GM12878 (cell line): ENCODE measurements at regions not wholly inside any gene's neighbourhood (a gene's known extent, or its start where the extent isn't known, plus 50 kb on each side); places are given as distances from the start of the nearest gene placed in this dataset.

Source experiments
- ATAC-seq: fragments of 200-7000 bp; cut with Tn5 transposase; 3 replicates; pipeline ENCODE4 v1.9.1; 2020; ENCODE audit warnings: mild to moderate bottlenecking, moderate library complexity
- BruUV-seq: library from RNA; stranded (reverse); fragments of 400-500 nt; replicated peaks from 2 replicates; lab custom pipeline; 2021; lab: Mats Ljungman, UMichigan
- CTCF ChIA-PET: fragments of 300-600 bp; sonication (Branson Sonifier 250); formaldehyde crosslinking; extraction: SDS; loops from one replicate; lab custom pipeline; 2021; ENCODE audit warnings: inconsistent platforms; lab: Yijun Ruan, JAX
- POLR2A ChIA-PET: fragments of 350-600 bp; formaldehyde crosslinking; extraction: SDS; loops from one replicate; lab custom pipeline; 2021; ENCODE audit warnings: inconsistent platforms; lab: Charles Lee
- RAD21 ChIA-PET: fragments of 300-600 bp; sonication (Branson Sonifier 250); formaldehyde crosslinking; loops from one replicate; lab custom pipeline; 2023; ENCODE audit warnings: antibody characterized with exemption; ENCODE audit not compliant: unreplicated experiment; lab: Charles Lee
- SMC1A ChIA-PET: fragments of 300-600 bp; sonication (Branson Sonifier 250); formaldehyde crosslinking; loops from one replicate; lab custom pipeline; 2023; ENCODE audit not compliant: unreplicated experiment, uncharacterized antibody; lab: Charles Lee
- DNase-seq: peaks from one replicate; pipeline ENCODE4 v3.0.0-alpha.2; 2011; ENCODE audit warnings: low read depth, low spot score
- FAIRE-seq: peaks from 3 replicates; lab custom pipeline; 2011; peaks lifted over from hg19 to GRCh38; lab: Jason Lieb, UNC
- H2AFZ ChIP-seq: 2 replicates; pipeline ENCODE4 v1.6.0; 2011; ENCODE audit warnings: low read depth, low read length, control low read depth; ENCODE audit not compliant: control insufficient read depth
- H3K27ac ChIP-seq: 2 replicates; pipeline ENCODE4 v1.5.1; 2011; ENCODE audit warnings: control low read depth; ENCODE audit not compliant: control insufficient read depth, insufficient read depth
- H3K27me3 ChIP-seq, 2 experiments: replicated peaks in 1 of 2; 2 replicates each; pipeline versions ENCODE4 v1.6.0 to v1.6.1; 2011; ENCODE audit warnings: low read length in 1 of 2; ENCODE audit not compliant: control insufficient read depth in 2 of 2, insufficient read depth in 2 of 2
- H3K36me3 ChIP-seq, 2 experiments: 2 replicates each; pipeline ENCODE4 v1.5.1; 2011; ENCODE audit warnings: low read length in 1 of 2; ENCODE audit not compliant: control insufficient read depth in 2 of 2, insufficient read depth in 2 of 2
- H3K4me1 ChIP-seq: 2 replicates; pipeline ENCODE4 v1.6.1; 2011; ENCODE audit warnings: mild to moderate bottlenecking, low read length, moderate library complexity, mixed read lengths; ENCODE audit not compliant: control insufficient read depth, insufficient read depth
- H3K4me2 ChIP-seq: 2 replicates; pipeline ENCODE4 v1.6.0; 2011; ENCODE audit warnings: control low read depth; ENCODE audit not compliant: control insufficient read depth, insufficient read depth
- H3K4me3 ChIP-seq: fragments of 200-600 bp; sonication (generic); 2 replicates; pipeline ENCODE4 v1.5.1; 2016
- H3K79me2 ChIP-seq: 2 replicates; pipeline ENCODE4 v1.6.0; 2011; ENCODE audit warnings: low read length; ENCODE audit not compliant: control insufficient read depth, insufficient read depth
- H3K9ac ChIP-seq: 2 replicates; pipeline ENCODE4 v1.8.0; 2011; ENCODE audit warnings: low read length, control low read depth, mixed read lengths; ENCODE audit not compliant: control insufficient read depth, insufficient read depth
- H3K9me3 ChIP-seq: replicated peaks from 3 replicates; pipeline ENCODE4 v1.5.1; 2011; ENCODE audit warnings: mild to moderate bottlenecking, low read length; ENCODE audit not compliant: control insufficient read depth, insufficient read depth
- H4K20me1 ChIP-seq: 2 replicates; pipeline ENCODE4 v1.6.0; 2011; ENCODE audit not compliant: control insufficient read depth, insufficient read depth
- ASH2L ChIP-seq: fragments of 300-600, 200-600 bp; sonication (generic); IDR thresholded peaks from 2 replicates; pipeline ENCODE4 v1.6.1; 2017; ENCODE audit warnings: low read depth, mild to moderate bottlenecking, borderline replicate concordance
- BMI1 ChIP-seq: fragments of 450-650 bp; IDR thresholded peaks from 2 replicates; pipeline ENCODE4 v1.6.1; 2016; ENCODE audit warnings: mild to moderate bottlenecking, moderate library complexity, borderline replicate concordance
- BRCA1 ChIP-seq: IDR thresholded peaks from 2 replicates; pipeline ENCODE4 v1.6.1; 2011; ENCODE audit warnings: low read depth, low read length, improper control_type of control experiment
- CREB1 ChIP-seq: IDR thresholded peaks from 2 replicates; pipeline ENCODE4 v1.6.1; 2012; ENCODE audit warnings: low read depth, mild to moderate bottlenecking, inconsistent platforms
- HDAC6 ChIP-seq: fragments of 200-600 bp; sonication (generic); IDR thresholded peaks from one replicate; pipeline ENCODE4 v1.8.0; 2017; ENCODE audit warnings: antibody characterized with exemption; ENCODE audit not compliant: unreplicated experiment
- HDGF ChIP-seq: fragments of 450-650 bp; IDR thresholded peaks from 2 replicates; pipeline ENCODE4 v1.6.1; 2016; ENCODE audit warnings: antibody characterized with exemption
- JUND ChIP-seq: IDR thresholded peaks from 2 replicates; pipeline ENCODE4 v1.6.1; 2012; ENCODE audit warnings: low read depth, mild to moderate bottlenecking, low read length, improper control_type of control experiment, moderate library complexity
- MEF2B ChIP-seq: fragments of 450-650 bp; IDR thresholded peaks from 2 replicates; pipeline ENCODE4 v1.6.1; 2018; ENCODE audit warnings: mild to moderate bottlenecking, moderate library complexity; ENCODE audit not compliant: partially characterized antibody, poor library complexity, severe bottlenecking
- RUNX3 ChIP-seq: IDR thresholded peaks from 2 replicates; pipeline ENCODE4 v1.6.1; 2012; ENCODE audit warnings: low read length, inconsistent platforms
- SMAD5 ChIP-seq: IDR thresholded peaks from 2 replicates; pipeline ENCODE4 v1.6.1; 2016; ENCODE audit warnings: antibody characterized with exemption, low read depth
- SREBF2 ChIP-seq: IDR thresholded peaks from 2 replicates; pipeline ENCODE4 v1.6.1; 2012; ENCODE audit warnings: mild to moderate bottlenecking, low read length
- ZNF384 ChIP-seq: IDR thresholded peaks from 2 replicates; pipeline ENCODE4 v1.6.1; 2012; ENCODE audit warnings: low read depth, mild to moderate bottlenecking, low read length, improper control_type of control experiment, borderline replicate concordance
- WGBS: methylation state at CpG from one replicate; pipeline ENCODE4 v1.1.6; 2016; ENCODE audit warnings: low lambda C conversion rate; ENCODE audit not compliant: insufficient replicate concordance, insufficient coverage; ENCODE audit errors: missing lambda C conversion rate; 5-methylcytosine and 5-hydroxymethylcytosine counted together
- in situ Hi-C: fragments of 300-500 bp; cut with MboI; formaldehyde crosslinking; loops from 9 replicates; pipeline ENCODE4 v1.14.3; 2018; ENCODE audit warnings: mixed read lengths
- intact Hi-C: fragments of 100-400 bp; cut with micrococcal nuclease; formaldehyde crosslinking; loops from one replicate; pipeline ENCODE4 v1.14.2; 2022; ENCODE audit not compliant: unreplicated experiment
- TF ChIP-seq, protein P1 (sequence below): fragments of 450-650 bp; formaldehyde crosslinking; IDR thresholded peaks from 2 replicates; pipeline ENCODE4 v1.5.0; 2022; ENCODE audit warnings: mild to moderate bottlenecking, missing genetic modification characterization
- TF ChIP-seq, protein P2 (sequence below), 3 experiments: IDR thresholded peaks in 2 of 3; conservative IDR thresholded peaks in 1 of 3; 2 replicates each; pipeline ENCODE4 v1.5.1; 2011; ENCODE audit warnings: low read depth in 3 of 3, low read length in 3 of 3, mild to moderate bottlenecking in 3 of 3, control low read depth in 2 of 3, moderate library complexity in 2 of 3, inconsistent platforms in 1 of 3, mixed read lengths in 1 of 3; ENCODE audit not compliant: control insufficient read depth in 2 of 3, insufficient read depth in 1 of 3; ENCODE audit errors: extremely low read depth in 1 of 3
- TF ChIP-seq, protein P3 (sequence below): IDR thresholded peaks from 2 replicates; pipeline ENCODE4 v1.6.1; 2012; ENCODE audit warnings: low read depth, low read length, improper control_type of control experiment
- TF ChIP-seq, protein P4 (sequence below): fragments of 450-650 bp; IDR thresholded peaks from 2 replicates; pipeline ENCODE4 v1.6.1; 2016; ENCODE audit warnings: mild to moderate bottlenecking

DNA sequence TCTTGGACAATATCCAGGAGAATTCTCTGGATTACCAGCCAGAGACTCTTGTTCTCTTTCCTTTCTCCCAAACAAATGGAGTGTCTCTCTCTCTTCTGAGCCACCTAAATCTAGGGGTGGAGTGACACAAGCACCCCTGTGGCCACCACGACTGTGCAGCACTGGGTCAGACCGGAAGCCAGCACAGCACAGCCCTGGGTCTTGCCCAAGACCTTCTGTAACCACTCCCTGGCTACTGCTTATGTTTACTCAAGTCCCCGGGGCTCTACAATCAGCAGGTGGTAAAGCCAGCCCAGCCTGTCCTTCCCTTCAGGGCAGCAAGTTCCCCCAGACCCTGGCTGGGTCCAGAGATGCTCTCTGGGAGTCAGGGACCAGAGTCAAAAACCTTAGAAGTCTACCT lies 110.0 kb upstream of the TUT7 start:
- CTCF ChIA-PET = no interaction called here
- no peak overlapping the region for H3K4me2 ChIP-seq
- H2AFZ ChIP-seq = no peak overlapping the region
- in situ Hi-C loops = no loop called here
- ATAC-seq (no peak), DNase-seq (no peak), FAIRE-seq (no peak)
- RAD21 ChIA-PET = no interaction called here
- 2% methylated on average over 2 of the region's 3 CpGs for whole genome bisulfite sequencing
- POLR2A ChIA-PET = no interaction called here
- no peaks in the 10 kb centered on the region for H3K79me2 ChIP-seq
- H3K27ac ChIP-seq = no peak overlapping the region
- no TSS peak for BruUV-seq
- no peaks in the 10 kb centered on the region for H3K27me3 ChIP-seq
- H3K9me3 ChIP-seq = no peaks in the 10 kb centered on the region
- no peak overlapping the region for H3K9ac ChIP-seq
- no peaks in the 10 kb centered on the region for H3K36me3 ChIP-seq
- no peaks in the 10 kb centered on the region for H4K20me1 ChIP-seq
- H3K4me1 ChIP-seq = no peaks in the 10 kb centered on the region
- H3K4me3 ChIP-seq = no peak overlapping the region
- intact Hi-C loops = no loop called here
- SMC1A ChIA-PET = no interaction called here
- TF ChIP-seq HDGF (no peak), CREB1 (no peak), RUNX3 (no peak), SREBF2 (no peak), ASH2L (no peak), HDAC6 (no peak), BRCA1 (no peak), MEF2B (no peak), JUND (no peak), BMI1 (no peak), ZNF384 (no peak), SMAD5 (no peak)
- TF ChIP-seq, protein P1, sequence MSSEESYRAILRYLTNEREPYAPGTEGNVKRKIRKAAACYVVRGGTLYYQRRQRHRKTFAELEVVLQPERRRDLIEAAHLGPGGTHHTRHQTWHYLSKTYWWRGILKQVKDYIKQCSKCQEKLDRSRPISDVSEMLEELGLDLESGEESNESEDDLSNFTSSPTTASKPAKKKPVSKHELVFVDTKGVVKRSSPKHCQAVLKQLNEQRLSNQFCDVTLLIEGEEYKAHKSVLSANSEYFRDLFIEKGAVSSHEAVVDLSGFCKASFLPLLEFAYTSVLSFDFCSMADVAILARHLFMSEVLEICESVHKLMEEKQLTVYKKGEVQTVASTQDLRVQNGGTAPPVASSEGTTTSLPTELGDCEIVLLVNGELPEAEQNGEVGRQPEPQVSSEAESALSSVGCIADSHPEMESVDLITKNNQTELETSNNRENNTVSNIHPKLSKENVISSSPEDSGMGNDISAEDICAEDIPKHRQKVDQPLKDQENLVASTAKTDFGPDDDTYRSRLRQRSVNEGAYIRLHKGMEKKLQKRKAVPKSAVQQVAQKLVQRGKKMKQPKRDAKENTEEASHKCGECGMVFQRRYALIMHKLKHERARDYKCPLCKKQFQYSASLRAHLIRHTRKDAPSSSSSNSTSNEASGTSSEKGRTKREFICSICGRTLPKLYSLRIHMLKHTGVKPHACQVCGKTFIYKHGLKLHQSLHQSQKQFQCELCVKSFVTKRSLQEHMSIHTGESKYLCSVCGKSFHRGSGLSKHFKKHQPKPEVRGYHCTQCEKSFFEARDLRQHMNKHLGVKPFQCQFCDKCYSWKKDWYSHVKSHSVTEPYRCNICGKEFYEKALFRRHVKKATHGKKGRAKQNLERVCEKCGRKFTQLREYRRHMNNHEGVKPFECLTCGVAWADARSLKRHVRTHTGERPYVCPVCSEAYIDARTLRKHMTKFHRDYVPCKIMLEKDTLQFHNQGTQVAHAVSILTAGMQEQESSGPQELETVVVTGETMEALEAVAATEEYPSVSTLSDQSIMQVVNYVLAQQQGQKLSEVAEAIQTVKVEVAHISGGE (CRISPR knock-in tag) = no peak
- TF ChIP-seq, protein P2, sequence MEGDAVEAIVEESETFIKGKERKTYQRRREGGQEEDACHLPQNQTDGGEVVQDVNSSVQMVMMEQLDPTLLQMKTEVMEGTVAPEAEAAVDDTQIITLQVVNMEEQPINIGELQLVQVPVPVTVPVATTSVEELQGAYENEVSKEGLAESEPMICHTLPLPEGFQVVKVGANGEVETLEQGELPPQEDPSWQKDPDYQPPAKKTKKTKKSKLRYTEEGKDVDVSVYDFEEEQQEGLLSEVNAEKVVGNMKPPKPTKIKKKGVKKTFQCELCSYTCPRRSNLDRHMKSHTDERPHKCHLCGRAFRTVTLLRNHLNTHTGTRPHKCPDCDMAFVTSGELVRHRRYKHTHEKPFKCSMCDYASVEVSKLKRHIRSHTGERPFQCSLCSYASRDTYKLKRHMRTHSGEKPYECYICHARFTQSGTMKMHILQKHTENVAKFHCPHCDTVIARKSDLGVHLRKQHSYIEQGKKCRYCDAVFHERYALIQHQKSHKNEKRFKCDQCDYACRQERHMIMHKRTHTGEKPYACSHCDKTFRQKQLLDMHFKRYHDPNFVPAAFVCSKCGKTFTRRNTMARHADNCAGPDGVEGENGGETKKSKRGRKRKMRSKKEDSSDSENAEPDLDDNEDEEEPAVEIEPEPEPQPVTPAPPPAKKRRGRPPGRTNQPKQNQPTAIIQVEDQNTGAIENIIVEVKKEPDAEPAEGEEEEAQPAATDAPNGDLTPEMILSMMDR (IDR thresholded peaks at IDR 0.05 in 2 of 3, conservative IDR thresholded peaks at IDR 0.05 in 1 of 3; ENCODE audit: control insufficient read depth in 2 of 3, extremely low read depth in 1 of 3, insufficient read depth in 1 of 3, low read depth in 3 of 3, low read length in 3 of 3) = no peak
- TF ChIP-seq, protein P3, sequence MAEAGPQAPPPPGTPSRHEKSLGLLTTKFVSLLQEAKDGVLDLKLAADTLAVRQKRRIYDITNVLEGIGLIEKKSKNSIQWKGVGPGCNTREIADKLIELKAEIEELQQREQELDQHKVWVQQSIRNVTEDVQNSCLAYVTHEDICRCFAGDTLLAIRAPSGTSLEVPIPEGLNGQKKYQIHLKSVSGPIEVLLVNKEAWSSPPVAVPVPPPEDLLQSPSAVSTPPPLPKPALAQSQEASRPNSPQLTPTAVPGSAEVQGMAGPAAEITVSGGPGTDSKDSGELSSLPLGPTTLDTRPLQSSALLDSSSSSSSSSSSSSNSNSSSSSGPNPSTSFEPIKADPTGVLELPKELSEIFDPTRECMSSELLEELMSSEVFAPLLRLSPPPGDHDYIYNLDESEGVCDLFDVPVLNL = no peak
- TF ChIP-seq, protein P4, sequence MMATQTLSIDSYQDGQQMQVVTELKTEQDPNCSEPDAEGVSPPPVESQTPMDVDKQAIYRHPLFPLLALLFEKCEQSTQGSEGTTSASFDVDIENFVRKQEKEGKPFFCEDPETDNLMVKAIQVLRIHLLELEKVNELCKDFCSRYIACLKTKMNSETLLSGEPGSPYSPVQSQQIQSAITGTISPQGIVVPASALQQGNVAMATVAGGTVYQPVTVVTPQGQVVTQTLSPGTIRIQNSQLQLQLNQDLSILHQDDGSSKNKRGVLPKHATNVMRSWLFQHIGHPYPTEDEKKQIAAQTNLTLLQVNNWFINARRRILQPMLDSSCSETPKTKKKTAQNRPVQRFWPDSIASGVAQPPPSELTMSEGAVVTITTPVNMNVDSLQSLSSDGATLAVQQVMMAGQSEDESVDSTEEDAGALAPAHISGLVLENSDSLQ = no peak
